ENCODE measurements at regions not wholly inside any gene's neighbourhood (a gene's known extent, or its start where the extent isn't known, plus 50 kb on each side); places are given as distances from the start of the nearest gene placed in this dataset.

- no peak for DNase-seq
- H3K27me3 ChIP-seq (ENCODE audit: insufficient read depth), result no peaks in the 10 kb centered on the region
- CTCF ChIA-PET, result interaction anchor here (1.1 to 1.4 kb wide), 3 partner anchors 15 to 25 kb away, joined by 3 to 5 read pairs (median 4); no protein-coding TSS in a partner anchor
- WGBS (ENCODE audit: low lambda C conversion rate), result 92% methylated on average over 6 of the region's 13 CpGs
- H3K27ac ChIP-seq (ENCODE audit: low read depth in 2 of 2, low read length in 1 of 2), result no peak overlapping the region
- no peak overlapping the region for H3K9ac ChIP-seq
- H3K9me3 ChIP-seq, result no peaks in the 10 kb centered on the region
- H3K9me2 ChIP-seq, result no peaks in the 10 kb centered on the region
- H3K4me3 ChIP-seq (ENCODE audit: low read depth in 2 of 2, low read length in 1 of 2), result no peak overlapping the region
- H3K79me2 ChIP-seq (ENCODE audit: insufficient read depth), result no peaks in the 10 kb centered on the region
- POLR2A ChIA-PET, result interaction anchor here (0.5 kb wide), 1 partner anchor 101 kb away, joined by 3 read pairs; no protein-coding TSS in a partner anchor
- H2AFZ ChIP-seq (ENCODE audit: low read depth), result no peak overlapping the region
- H3K36me3 ChIP-seq (replicated peaks in 1 of 2; ENCODE audit: control insufficient read depth in 1 of 2, insufficient read depth in 2 of 2, low read length in 1 of 2), result no peaks in the 10 kb centered on the region
- H3K4me1 ChIP-seq (ENCODE audit: control insufficient read depth in 1 of 2, insufficient read depth in 2 of 2, low read depth in 1 of 2, low read length in 1 of 2), result peaks cover 0 to 12% of the 10 kb centered on the region in 2 experiments; a peak in 2 of 4 replicates
- TF ChIP-seq GATA2 (CRISPR knock-in tag; IDR thresholded peaks at IDR 0.05), result no peak
- TF ChIP-seq FOSL2 (IDR thresholded peaks at IDR 0.05; ENCODE audit: borderline replicate concordance, low read depth), result no peak
- no peak for TF ChIP-seq FOXM1 (IDR thresholded peaks at IDR 0.05; ENCODE audit: low read depth)
- TF ChIP-seq FOXJ3 (CRISPR knock-in tag; IDR thresholded peaks at IDR 0.05), result no peak
- no peak for TF ChIP-seq ELF1 (IDR thresholded peaks at IDR 0.05)
- TF ChIP-seq PBX3 (IDR thresholded peaks at IDR 0.05), result no peak
- TF ChIP-seq USF1 (IDR thresholded peaks at IDR 0.05; ENCODE audit: borderline replicate concordance, low read depth), result no peak
- no peak for TF ChIP-seq RFX5 (IDR thresholded peaks at IDR 0.05; ENCODE audit: low read length)
- TF ChIP-seq CHD2 (IDR thresholded peaks at IDR 0.05; ENCODE audit: low read length, partially characterized antibody), result no peak
- no peak for TF ChIP-seq POLR2AphosphoS5 (IDR thresholded peaks at IDR 0.05; ENCODE audit: low read depth, low read length)
- TF ChIP-seq YY1 (IDR thresholded peaks at IDR 0.05; ENCODE audit: low read depth), result no peak
- no peak for TF ChIP-seq CTCF (IDR thresholded peaks at IDR 0.05)
- no peak for TF ChIP-seq EP300 (IDR thresholded peaks at IDR 0.05; ENCODE audit: borderline replicate concordance in 1 of 2, low read depth in 1 of 2, low read length in 1 of 2)
- no peak for TF ChIP-seq MAX (IDR thresholded peaks at IDR 0.05; ENCODE audit: low read depth)
- TF ChIP-seq RCOR1 (IDR thresholded peaks at IDR 0.05; ENCODE audit: low read length), result no peak
- TF ChIP-seq MXI1 (IDR thresholded peaks at IDR 0.05; ENCODE audit: low read depth, low read length), result no peak
- no peak for TF ChIP-seq TCF12 (IDR thresholded peaks at IDR 0.05)
- no peaks in the 10 kb centered on the region for H4K20me1 ChIP-seq (ENCODE audit: insufficient read depth)
- peaks cover 12% of the 10 kb centered on the region for H3F3A ChIP-seq (replicated peaks; ENCODE audit: insufficient read depth)
- H3K4me2 ChIP-seq, result no peak overlapping the region
Measured at GRCh38 chr10:110430340-110431273, 67.1 kb upstream of the DUSP5 start.
